DND-41 (cell line): ENCODE measurements at regions not wholly inside any gene's neighbourhood (a gene's known extent, or its start where the extent isn't known, plus 50 kb on each side); places are given as distances from the start of the nearest gene placed in this dataset.

ENCODE experiments used
- EZH2 ChIP-seq: IDR thresholded peaks from 3 replicates; pipeline ENCODE4 v1.6.1; 2012; ENCODE audit warnings: borderline replicate concordance, low read depth, mild to moderate bottlenecking, moderate library complexity, low read length, inconsistent platforms; ENCODE audit not compliant: severe bottlenecking
- TF ChIP-seq, protein P1 (sequence below): IDR thresholded peaks from 2 replicates; pipeline ENCODE4 v1.5.1; 2012; ENCODE audit warnings: borderline replicate concordance, low read length, moderate library complexity, mild to moderate bottlenecking; ENCODE audit not compliant: poor library complexity, severe bottlenecking; ENCODE audit errors: extremely low read depth

DNA sequence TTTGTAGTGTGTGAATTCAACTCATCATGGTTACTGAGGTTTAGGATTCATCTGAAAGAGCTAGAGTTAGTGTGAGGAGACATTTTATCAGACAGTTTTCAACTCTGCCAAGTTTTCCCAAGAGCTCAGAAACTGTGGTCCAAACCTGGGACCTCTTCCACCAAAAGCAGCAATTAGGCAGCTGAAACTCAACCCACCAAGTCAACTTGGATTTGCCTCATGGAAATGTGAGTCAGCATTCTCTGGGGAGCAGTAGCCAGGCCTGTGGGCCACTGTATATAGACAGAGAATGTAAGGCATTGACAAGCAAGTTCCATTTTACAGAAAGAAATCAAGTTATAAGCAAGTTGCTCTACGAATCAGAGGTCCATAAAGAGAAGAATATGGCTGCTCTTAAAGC, 178.8 kb upstream of the HDDC2 start:
- TF ChIP-seq, protein P1, sequence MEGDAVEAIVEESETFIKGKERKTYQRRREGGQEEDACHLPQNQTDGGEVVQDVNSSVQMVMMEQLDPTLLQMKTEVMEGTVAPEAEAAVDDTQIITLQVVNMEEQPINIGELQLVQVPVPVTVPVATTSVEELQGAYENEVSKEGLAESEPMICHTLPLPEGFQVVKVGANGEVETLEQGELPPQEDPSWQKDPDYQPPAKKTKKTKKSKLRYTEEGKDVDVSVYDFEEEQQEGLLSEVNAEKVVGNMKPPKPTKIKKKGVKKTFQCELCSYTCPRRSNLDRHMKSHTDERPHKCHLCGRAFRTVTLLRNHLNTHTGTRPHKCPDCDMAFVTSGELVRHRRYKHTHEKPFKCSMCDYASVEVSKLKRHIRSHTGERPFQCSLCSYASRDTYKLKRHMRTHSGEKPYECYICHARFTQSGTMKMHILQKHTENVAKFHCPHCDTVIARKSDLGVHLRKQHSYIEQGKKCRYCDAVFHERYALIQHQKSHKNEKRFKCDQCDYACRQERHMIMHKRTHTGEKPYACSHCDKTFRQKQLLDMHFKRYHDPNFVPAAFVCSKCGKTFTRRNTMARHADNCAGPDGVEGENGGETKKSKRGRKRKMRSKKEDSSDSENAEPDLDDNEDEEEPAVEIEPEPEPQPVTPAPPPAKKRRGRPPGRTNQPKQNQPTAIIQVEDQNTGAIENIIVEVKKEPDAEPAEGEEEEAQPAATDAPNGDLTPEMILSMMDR: no peak
- TF ChIP-seq EZH2: no peak
